Endothelial cell (in vitro differentiated cells): ENCODE measurements at regions not wholly inside any gene's neighbourhood (a gene's known extent, or its start where the extent isn't known, plus 50 kb on each side); places are given as distances from the start of the nearest gene placed in this dataset.

Source experiments
- DNase-seq: peaks from one replicate; pipeline ENCODE4 v3.0.0; 2021; ENCODE audit warnings: low spot score
- H3K27ac Mint-ChIP-seq: one replicate; pipeline ENCODE4 v1.8.0; 2021; ENCODE audit warnings: mixed read lengths, inconsistent platforms; ENCODE audit not compliant: unreplicated experiment
- H3K27me3 Mint-ChIP-seq: one replicate; pipeline ENCODE4 v1.8.0; 2021; ENCODE audit warnings: mild to moderate bottlenecking, moderate library complexity, mixed read lengths, inconsistent platforms; ENCODE audit not compliant: unreplicated experiment
- H3K36me3 Mint-ChIP-seq: one replicate; pipeline ENCODE4 v1.8.0; 2021; ENCODE audit warnings: mild to moderate bottlenecking, low read depth, mixed read lengths, inconsistent platforms; ENCODE audit not compliant: unreplicated experiment
- H3K4me1 Mint-ChIP-seq: one replicate; pipeline ENCODE4 v1.8.0; 2021; ENCODE audit warnings: mild to moderate bottlenecking, mixed read lengths, inconsistent platforms; ENCODE audit not compliant: unreplicated experiment
- H3K4me3 Mint-ChIP-seq: one replicate; pipeline ENCODE4 v1.8.0; 2021; ENCODE audit warnings: mild to moderate bottlenecking, mixed read lengths, inconsistent platforms; ENCODE audit not compliant: unreplicated experiment
- H3K9me3 Mint-ChIP-seq: one replicate; pipeline ENCODE4 v1.8.0; 2021; ENCODE audit warnings: mixed read lengths, inconsistent platforms; ENCODE audit not compliant: unreplicated experiment
- CTCF ChIP-seq: fragments of 200-600 bp; sonication (generic); IDR thresholded peaks from one replicate; pipeline ENCODE4 v1.5.0; 2021; ENCODE audit warnings: antibody characterized with exemption; ENCODE audit not compliant: unreplicated experiment

GRCh38 chr21:37967036-37967435 is 50.8 kb upstream of the KCNJ6 start:
- Mint-ChIP-seq H3K4me1 (peaks cover 4% of the 10 kb centered on the region), H3K36me3 (no peaks in the 10 kb centered on the region), H3K27me3 (peaks cover 1% of the 10 kb centered on the region), H3K4me3 (no peak overlapping the region), H3K9me3 (no peaks in the 10 kb centered on the region), H3K27ac (no peak overlapping the region)
- no peak for DNase-seq
- no peak for TF ChIP-seq CTCF

- TF ChIP-seq CTCF = no peak
- Mint-ChIP-seq H3K27ac (no peak overlapping the region), H3K4me1 (peaks cover 4% of the 10 kb centered on the region), H3K4me3 (no peak overlapping the region), H3K36me3 (no peaks in the 10 kb centered on the region), H3K9me3 (no peaks in the 10 kb centered on the region), H3K27me3 (peaks cover 3% of the 10 kb centered on the region)
- no peak for DNase-seq
Measured at GRCh38 chr21:37968744-37969143, 52.5 kb upstream of the KCNJ6 start.

- no peak overlapping the region for H3K27ac Mint-ChIP-seq
Measured at GRCh38 chr21:37970548-37970947, 54.3 kb upstream of the KCNJ6 start.

GRCh38 chr21:37971390-37971950 is 55.2 kb upstream of the KCNJ6 start:
- no peak overlapping the region for H3K27ac Mint-ChIP-seq
- H3K4me3 Mint-ChIP-seq = no peak overlapping the region
- no peak for TF ChIP-seq CTCF
- no peak for DNase-seq
- H3K4me1 Mint-ChIP-seq = no peaks in the 10 kb centered on the region
- H3K27me3 Mint-ChIP-seq = peaks cover 3% of the 10 kb centered on the region
- H3K36me3 Mint-ChIP-seq = no peaks in the 10 kb centered on the region
- no peaks in the 10 kb centered on the region for H3K9me3 Mint-ChIP-seq

More at GRCh38 chr21:37970548-37970947, 54.3 kb upstream of the KCNJ6 start:
- H3K4me1 Mint-ChIP-seq = peaks cover 2% of the 10 kb centered on the region
- H3K9me3 Mint-ChIP-seq = no peaks in the 10 kb centered on the region
- H3K27me3 Mint-ChIP-seq = peaks cover 3% of the 10 kb centered on the region
- H3K4me3 Mint-ChIP-seq = no peak overlapping the region
- no peak for DNase-seq
- TF ChIP-seq CTCF = no peak
- H3K36me3 Mint-ChIP-seq = no peaks in the 10 kb centered on the region

GRCh38 chr21:37974081-37974480 is 57.8 kb upstream of the KCNJ6 start:
- no peaks in the 10 kb centered on the region for H3K4me1 Mint-ChIP-seq
- H3K27ac Mint-ChIP-seq = no peak overlapping the region
- H3K27me3 Mint-ChIP-seq = peaks cover 3% of the 10 kb centered on the region
- no peaks in the 10 kb centered on the region for H3K36me3 Mint-ChIP-seq
- TF ChIP-seq CTCF = no peak
- H3K9me3 Mint-ChIP-seq = no peaks in the 10 kb centered on the region
- H3K4me3 Mint-ChIP-seq = no peak overlapping the region
- DNase-seq = no peak
